HCT116 (cell line): ENCODE measurements at regions not wholly inside any gene's neighbourhood (a gene's known extent, or its start where the extent isn't known, plus 50 kb on each side); places are given as distances from the start of the nearest gene placed in this dataset.

Experiments
- ATAC-seq: fragments of 200-7000 bp; cut with Tn5 transposase; 2 replicates; pipeline ENCODE4 v1.9.1; 2020; ENCODE audit warnings: mild to moderate bottlenecking, moderate library complexity
- BruUV-seq: library from RNA; stranded (reverse); fragments of 400-500 nt; replicated peaks from 2 replicates; lab custom pipeline; 2021; lab: Mats Ljungman, UMichigan
- CTCF ChIA-PET: fragments of 300-600 bp; sonication (Branson Sonifier 250); formaldehyde crosslinking; loops from one replicate; lab custom pipeline; 2021; ENCODE audit warnings: antibody characterized with exemption; lab: Charles Lee
- POLR2A ChIA-PET: fragments of 300-600, 350-600 bp; sonication (Branson Sonifier 250); formaldehyde crosslinking; loops from one replicate; lab custom pipeline; 2021; ENCODE audit warnings: antibody characterized with exemption; lab: Charles Lee
- RAD21 ChIA-PET, 2 experiments: fragments of 300-600 bp; sonication (Branson Sonifier 250); formaldehyde crosslinking; loops; one replicate each; lab custom pipeline; 2023; ENCODE audit warnings: low total read pairs in 2 of 2; ENCODE audit not compliant: uncharacterized antibody in 2 of 2, unreplicated experiment in 2 of 2, low non-redundant PET in 1 of 2; lab: Charles Lee
- DNase-seq: peaks from one replicate; pipeline ENCODE4 v3.0.0-alpha.2; 2010; ENCODE audit warnings: low read depth, low spot score
- H2AFZ ChIP-seq: fragments of 200-600 bp; shearing (Covaris generic), sonication (generic); 2 replicates; pipeline ENCODE4 v1.6.1; 2017; ENCODE audit warnings: low read depth, mixed run types, mixed read lengths, antibody characterized with exemption, low read length; ENCODE audit not compliant: poor library complexity, severe bottlenecking
- H3K27ac ChIP-seq: 2 replicates; pipeline ENCODE4 v1.5.1; 2012; ENCODE audit warnings: low read depth, low read length
- H3K27me3 ChIP-seq: fragments of 200-600 bp; sonication (generic); 2 replicates; pipeline ENCODE4 v1.6.1; 2016; ENCODE audit warnings: mixed run types, low read length, mixed read lengths; ENCODE audit not compliant: insufficient read depth
- H3K36me3 ChIP-seq, 2 experiments: fragments of 200-500 bp in 1 of 2; fragments of 200-600 bp in 1 of 2; sonication (Bioruptor generic) in 1 of 2; sonication (generic) in 1 of 2; 2 replicates each; pipeline versions ENCODE4 v1.5.1 to v1.6.1; 2014 to 2016; ENCODE audit warnings: low read length in 2 of 2, inconsistent platforms in 1 of 2, mixed read lengths in 1 of 2, mixed run types in 1 of 2; ENCODE audit not compliant: insufficient read depth in 2 of 2, control insufficient read depth in 1 of 2
- H3K4me1 ChIP-seq, 2 experiments: fragments of 200-600 bp in 1 of 2; sonication (generic) in 1 of 2; 2 replicates each; pipeline versions ENCODE4 v1.5.1 to v1.6.1; 2012 to 2017; ENCODE audit warnings: low read length in 2 of 2, inconsistent platforms in 1 of 2, mild to moderate bottlenecking in 1 of 2, mixed read lengths in 1 of 2, mixed run types in 1 of 2, moderate library complexity in 1 of 2; ENCODE audit not compliant: insufficient read depth in 2 of 2, control insufficient read depth in 1 of 2
- H3K4me2 ChIP-seq: fragments of 200-600 bp; sonication (generic); 2 replicates; pipeline ENCODE4 v1.6.1; 2017; ENCODE audit warnings: mixed run types, low read length, mixed read lengths
- H3K4me3 ChIP-seq, 2 experiments: fragments of 200-600 bp in 1 of 2; sonication (generic) in 1 of 2; replicated peaks in 1 of 2; 2 replicates each; pipeline ENCODE4 v1.5.1; 2011 to 2016; ENCODE audit warnings: low read length in 2 of 2, control low read depth in 1 of 2, low read depth in 1 of 2, mild to moderate bottlenecking in 1 of 2, mixed read lengths in 1 of 2, mixed run types in 1 of 2
- H3K79me2 ChIP-seq: fragments of 200-600 bp; sonication (generic); 2 replicates; pipeline ENCODE4 v1.6.1; 2017; ENCODE audit warnings: mild to moderate bottlenecking, mixed run types, low read length, moderate library complexity, mixed read lengths; ENCODE audit not compliant: insufficient read depth
- H3K9ac ChIP-seq: fragments of 200-600 bp; sonication (generic); 2 replicates; pipeline ENCODE4 v1.6.1; 2016; ENCODE audit warnings: low read length, mixed read lengths
- H3K9me2 ChIP-seq: fragments of 200-600 bp; sonication (generic), shearing (Covaris generic); 2 replicates; pipeline ENCODE4 v1.6.1; 2017; ENCODE audit warnings: mixed run types, mild to moderate bottlenecking, moderate library complexity; ENCODE audit not compliant: insufficient read depth
- H3K9me3 ChIP-seq, 2 experiments: fragments of 200-500 bp in 1 of 2; fragments of 200-600 bp in 1 of 2; sonication (Bioruptor generic) in 1 of 2; sonication (generic) in 1 of 2; 2 replicates each; pipeline ENCODE4 v1.6.1; 2014 to 2017; ENCODE audit warnings: low read length in 2 of 2, mixed read lengths in 2 of 2, inconsistent platforms in 1 of 2, low read depth in 1 of 2, mild to moderate bottlenecking in 1 of 2, mixed run types in 1 of 2, moderate library complexity in 1 of 2; ENCODE audit not compliant: control insufficient read depth in 1 of 2, insufficient read depth in 1 of 2
- H4K20me1 ChIP-seq: fragments of 200-600 bp; sonication (generic), shearing (Covaris generic); 2 replicates; pipeline ENCODE4 v1.6.1; 2017; ENCODE audit warnings: mixed run types, mild to moderate bottlenecking, moderate library complexity; ENCODE audit not compliant: insufficient read depth
- ATF3 ChIP-seq: IDR thresholded peaks from 2 replicates; pipeline ENCODE4 v1.6.1; 2012
- CBX3 ChIP-seq: IDR thresholded peaks from 2 replicates; pipeline ENCODE4 v1.6.1; 2012; ENCODE audit warnings: low read depth
- CTCF ChIP-seq, 3 experiments: fragments of 200-600 bp in 1 of 3; sonication (generic) in 1 of 3; IDR thresholded peaks in 2 of 3; conservative IDR thresholded peaks in 1 of 3; 2 replicates each; pipeline ENCODE4 v1.5.1; 2012 to 2017; ENCODE audit warnings: low read depth in 2 of 3, low read length in 2 of 3, antibody characterized with exemption in 1 of 3, borderline replicate concordance in 1 of 3, control low read depth in 1 of 3, mild to moderate bottlenecking in 1 of 3, mixed read lengths in 1 of 3, mixed run types in 1 of 3, moderate library complexity in 1 of 3; ENCODE audit not compliant: insufficient read depth in 1 of 3
- EGR1 ChIP-seq: IDR thresholded peaks from 2 replicates; pipeline ENCODE4 v1.6.1; 2012; ENCODE audit warnings: low read depth
- EZH2 ChIP-seq: fragments of 200-600 bp; sonication (generic); IDR thresholded peaks from 2 replicates; pipeline ENCODE4 v1.6.1; 2017; ENCODE audit warnings: antibody characterized with exemption, mixed run types
- EZH2phosphoT487 ChIP-seq: fragments of 200-600 bp; IDR thresholded peaks from 2 replicates; pipeline ENCODE4 v1.6.1; 2018; ENCODE audit warnings: antibody characterized with exemption, borderline replicate concordance
- POLR2AphosphoS5 ChIP-seq: IDR thresholded peaks from 2 replicates; pipeline ENCODE4 v1.6.1; 2011; ENCODE audit warnings: mild to moderate bottlenecking, low read depth, low read length, moderate library complexity
- SIN3A ChIP-seq: IDR thresholded peaks from 2 replicates; pipeline ENCODE4 v1.6.1; 2012; ENCODE audit warnings: low read depth
- TCF7L2 ChIP-seq: IDR thresholded peaks from 2 replicates; pipeline ENCODE4 v1.7.0; 2011; ENCODE audit warnings: borderline replicate concordance, inconsistent platforms; ENCODE audit not compliant: insufficient read depth, insufficient read length; ENCODE audit errors: extremely low read depth
- YY1 ChIP-seq: IDR thresholded peaks from 2 replicates; pipeline ENCODE4 v1.6.1; 2011; ENCODE audit warnings: low read length, low read depth, moderate library complexity, mild to moderate bottlenecking; ENCODE audit not compliant: insufficient replicate concordance; ENCODE audit errors: extremely low read depth
- ZFX ChIP-seq: fragments of 450-650 bp; IDR thresholded peaks from 2 replicates; pipeline ENCODE4 v1.6.1; 2017
- intact Hi-C: fragments of 100-400 bp; cut with micrococcal nuclease; formaldehyde crosslinking; loops from 2 replicates; pipeline ENCODE4 v1.10.0; 2022
- TF ChIP-seq, protein P1 (sequence below): IDR thresholded peaks from 2 replicates; pipeline ENCODE4 v1.6.1; 2012

- TF ChIP-seq CTCF (IDR thresholded peaks at IDR 0.05 in 2 of 3, conservative IDR thresholded peaks at IDR 0.05 in 1 of 3; ENCODE audit: borderline replicate concordance in 1 of 3, insufficient read depth in 1 of 3, low read depth in 2 of 3, low read length in 2 of 3) (no peak), TCF7L2 (no peak), POLR2AphosphoS5 (no peak), CBX3 (no peak), ATF3 (no peak), EZH2 (no peak), SIN3A (no peak), YY1 (no peak), EZH2phosphoT487 (no peak), ZFX (no peak), EGR1 (no peak)
- TF ChIP-seq, protein P1, sequence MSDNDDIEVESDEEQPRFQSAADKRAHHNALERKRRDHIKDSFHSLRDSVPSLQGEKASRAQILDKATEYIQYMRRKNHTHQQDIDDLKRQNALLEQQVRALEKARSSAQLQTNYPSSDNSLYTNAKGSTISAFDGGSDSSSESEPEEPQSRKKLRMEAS, result no peak
- BruUV-seq, result no TSS peak
- ChIA-PET POLR2A (no interaction called here), RAD21 (no interaction called here), CTCF (no interaction called here)
- Histone ChIP-seq H3K9me3 (no peaks in the 10 kb centered on the region), H4K20me1 (no peaks in the 10 kb centered on the region), H3K9ac (no peak overlapping the region), H3K4me3 (no peak overlapping the region), H3K79me2 (no peaks in the 10 kb centered on the region), H3K36me3 (no peaks in the 10 kb centered on the region), H3K9me2 (no peaks in the 10 kb centered on the region), H3K27ac (no peak overlapping the region), H3K4me2 (no peak overlapping the region), H2AFZ (no peak overlapping the region), H3K27me3 (no peaks in the 10 kb centered on the region), H3K4me1 (no peaks in the 10 kb centered on the region)
- intact Hi-C loops, result no loop called here
- no peak for DNase-seq
- no peak for ATAC-seq
These were observed 1347.0 kb upstream of the ADGRL2 start for GRCh38 chr1:80453775-80454174.
